ENCODE measurements at regions not wholly inside any gene's neighbourhood (a gene's known extent, or its start where the extent isn't known, plus 50 kb on each side); places are given as distances from the start of the nearest gene placed in this dataset.
"Not testable (repeated sequence)": the region's sequence is repeated elsewhere in the genome, so short reads cannot be mapped to it uniquely, and the experiment has no call there.

DNA sequence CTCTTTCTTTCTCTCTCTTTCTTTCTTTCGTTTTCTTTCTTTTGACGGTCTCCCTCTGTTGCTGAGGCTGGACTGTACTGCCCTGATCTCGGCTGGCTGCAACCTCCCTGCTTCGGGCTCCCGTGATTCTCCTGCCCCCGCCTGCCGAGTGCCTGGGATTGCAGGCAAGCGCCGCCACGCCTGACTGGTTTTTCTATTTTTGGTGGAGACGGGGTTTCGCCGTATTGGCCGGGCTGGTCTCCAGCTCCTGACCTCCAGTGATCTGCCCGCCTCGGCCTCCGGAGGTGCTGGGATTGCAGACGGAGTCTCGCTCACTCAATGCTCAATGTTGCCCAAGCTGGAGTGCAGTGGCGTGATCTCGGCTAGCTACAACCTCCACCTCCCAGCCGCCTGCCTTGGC lies 75.2 kb upstream of the MNS1 start:
- TF ChIP-seq, protein P1, sequence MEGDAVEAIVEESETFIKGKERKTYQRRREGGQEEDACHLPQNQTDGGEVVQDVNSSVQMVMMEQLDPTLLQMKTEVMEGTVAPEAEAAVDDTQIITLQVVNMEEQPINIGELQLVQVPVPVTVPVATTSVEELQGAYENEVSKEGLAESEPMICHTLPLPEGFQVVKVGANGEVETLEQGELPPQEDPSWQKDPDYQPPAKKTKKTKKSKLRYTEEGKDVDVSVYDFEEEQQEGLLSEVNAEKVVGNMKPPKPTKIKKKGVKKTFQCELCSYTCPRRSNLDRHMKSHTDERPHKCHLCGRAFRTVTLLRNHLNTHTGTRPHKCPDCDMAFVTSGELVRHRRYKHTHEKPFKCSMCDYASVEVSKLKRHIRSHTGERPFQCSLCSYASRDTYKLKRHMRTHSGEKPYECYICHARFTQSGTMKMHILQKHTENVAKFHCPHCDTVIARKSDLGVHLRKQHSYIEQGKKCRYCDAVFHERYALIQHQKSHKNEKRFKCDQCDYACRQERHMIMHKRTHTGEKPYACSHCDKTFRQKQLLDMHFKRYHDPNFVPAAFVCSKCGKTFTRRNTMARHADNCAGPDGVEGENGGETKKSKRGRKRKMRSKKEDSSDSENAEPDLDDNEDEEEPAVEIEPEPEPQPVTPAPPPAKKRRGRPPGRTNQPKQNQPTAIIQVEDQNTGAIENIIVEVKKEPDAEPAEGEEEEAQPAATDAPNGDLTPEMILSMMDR (conservative IDR thresholded peaks at IDR 0.05 in 1 of 2, IDR thresholded peaks at IDR 0.05 in 1 of 2; ENCODE audit: low read depth in 1 of 2, low read length in 2 of 2): not testable (repeated sequence)
- TF ChIP-seq EZH2 (IDR thresholded peaks at IDR 0.05; ENCODE audit: low read length, missing control alignments): not testable (repeated sequence)
